Activated T-cell treated with anti-CD3 and anti-CD28 coated beads, Interleukin-2, amount 50 U/mL, for 72 hours (primary cell): ENCODE measurements at regions not wholly inside any gene's neighbourhood (a gene's known extent, or its start where the extent isn't known, plus 50 kb on each side); places are given as distances from the start of the nearest gene placed in this dataset.
"Not testable (repeated sequence)": the region's sequence is repeated elsewhere in the genome, so short reads cannot be mapped to it uniquely, and the experiment has no call there.

Experiments used
- ATAC-seq, 2 donors: fragments of 150-1000 bp; cut with Tn5 transposase; replicated peaks in 1 of 2; 2 replicates each; pipeline ENCODE4 v1.10.0; 2021; ENCODE audit warnings: moderate library complexity in 2 of 2, mild to moderate bottlenecking in 1 of 2
- DNase-seq, 2 donors: peaks; one replicate each; pipeline ENCODE4 v3.0.0; 2021 to 2022; ENCODE audit warnings: mixed read lengths in 1 of 2
- H3K27ac Mint-ChIP-seq: one replicate; pipeline ENCODE4 v1.8.0; 2022; ENCODE audit warnings: mild to moderate bottlenecking, moderate library complexity, mixed read lengths
- H3K27me3 Mint-ChIP-seq: one replicate; pipeline ENCODE4 v1.8.0; 2022; ENCODE audit warnings: low read depth, mixed read lengths
- H3K36me3 Mint-ChIP-seq, 2 donors: one replicate each; pipeline ENCODE4 v1.8.0; 2022; ENCODE audit warnings: mixed read lengths in 2 of 2, mild to moderate bottlenecking in 1 of 2; ENCODE audit not compliant: insufficient read depth in 2 of 2
- H3K4me1 Mint-ChIP-seq: one replicate; pipeline ENCODE4 v1.8.0; 2022; ENCODE audit warnings: low read depth, mixed read lengths
- H3K4me3 Mint-ChIP-seq, 2 donors: one replicate each; pipeline ENCODE4 v1.8.0; 2022; ENCODE audit warnings: mild to moderate bottlenecking in 2 of 2, mixed read lengths in 2 of 2, moderate library complexity in 2 of 2
- H3K9me3 Mint-ChIP-seq, 2 donors: one replicate each; pipeline ENCODE4 v1.8.0; 2022; ENCODE audit warnings: mixed read lengths in 2 of 2

DNA sequence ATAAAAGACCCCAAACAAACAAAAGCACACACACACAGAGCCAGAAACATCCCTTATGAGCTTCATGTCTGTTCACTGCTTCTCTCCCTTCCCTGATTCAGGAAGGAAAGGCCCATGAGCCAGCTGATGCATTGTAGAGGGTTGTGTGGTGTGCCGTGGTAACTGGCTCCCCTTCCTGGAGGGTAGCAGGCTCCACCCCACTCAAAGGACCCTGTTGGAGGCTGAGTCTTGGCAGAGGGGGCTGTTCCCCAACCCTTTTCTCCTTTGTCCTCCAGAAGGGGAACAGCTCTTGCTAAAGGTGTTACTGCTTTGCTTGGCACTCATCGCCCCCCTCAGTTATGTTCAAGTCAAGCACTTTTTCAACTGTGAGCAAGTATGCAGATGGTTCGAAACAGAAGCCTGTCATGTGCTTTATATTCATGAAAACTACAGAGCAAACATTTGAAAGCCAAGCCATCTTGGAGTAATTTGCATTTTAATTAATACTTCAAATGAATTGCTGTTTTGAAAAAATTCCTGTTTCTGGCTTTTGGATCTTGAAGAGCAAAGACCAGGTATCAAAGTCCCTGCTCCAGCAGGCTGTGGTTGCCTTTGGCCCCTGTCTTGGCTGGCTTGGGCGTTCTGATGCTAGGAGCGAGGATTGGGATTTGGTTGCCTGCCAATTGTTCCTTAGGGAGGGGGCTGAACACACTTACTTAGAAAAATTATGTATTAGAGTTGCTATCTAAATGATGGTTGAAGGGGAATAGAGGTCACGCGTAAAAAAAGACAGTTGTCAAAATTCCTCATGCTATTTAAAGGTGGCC is 267.8 kb downstream of the TSN start:
- DNase-seq (no peak), ATAC-seq (no peak)
- Mint-ChIP-seq H3K27ac (no peak overlapping the region), H3K4me3 (no peak overlapping the region), H3K9me3 (no peaks in the 10 kb centered on the region), H3K27me3 (peaks cover 9% of the 10 kb centered on the region), H3K36me3 (no peaks in the 10 kb centered on the region), H3K4me1 (no peaks in the 10 kb centered on the region)

DNA sequence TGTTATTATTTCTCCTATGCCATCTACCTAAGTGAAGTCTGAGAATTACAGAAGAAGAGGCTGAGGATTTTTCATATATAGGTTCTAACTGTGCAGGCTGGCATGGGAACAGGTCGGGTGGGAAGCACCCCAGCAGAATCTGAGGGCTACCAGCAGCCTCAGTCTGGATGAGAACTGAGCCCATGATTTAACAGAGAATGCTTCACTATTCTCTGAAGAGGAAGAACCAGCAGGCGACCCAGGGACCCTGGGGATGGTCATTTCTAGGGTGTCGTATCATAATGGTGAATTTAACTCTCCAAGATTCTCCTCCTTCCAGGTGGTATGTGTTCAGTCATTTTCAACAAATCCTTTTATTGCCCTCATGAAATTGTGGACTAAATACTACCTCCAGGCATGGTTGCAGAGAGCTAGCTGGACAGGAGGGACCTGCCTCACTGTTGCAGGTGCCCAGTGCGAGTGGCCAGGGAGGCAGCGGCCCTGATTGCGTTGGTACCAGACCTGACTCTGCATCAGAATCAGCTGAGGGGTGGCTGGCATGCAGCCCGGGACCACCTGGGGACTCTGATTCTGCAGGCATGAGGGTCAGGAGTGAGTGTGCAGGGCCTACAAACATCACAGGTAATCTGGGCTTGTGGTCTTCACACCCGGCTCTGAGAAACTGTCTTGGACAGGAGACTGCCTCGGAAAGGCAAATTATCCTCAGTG is 272.2 kb downstream of the TSN start:
- Mint-ChIP-seq H3K9me3 (no peaks in the 10 kb centered on the region), H3K27ac (no peak overlapping the region), H3K27me3 (no peaks in the 10 kb centered on the region), H3K4me1 (no peaks in the 10 kb centered on the region), H3K4me3 (no peak overlapping the region), H3K36me3 (no peaks in the 10 kb centered on the region)
- DNase-seq = no peak
- ATAC-seq = no peak

DNA sequence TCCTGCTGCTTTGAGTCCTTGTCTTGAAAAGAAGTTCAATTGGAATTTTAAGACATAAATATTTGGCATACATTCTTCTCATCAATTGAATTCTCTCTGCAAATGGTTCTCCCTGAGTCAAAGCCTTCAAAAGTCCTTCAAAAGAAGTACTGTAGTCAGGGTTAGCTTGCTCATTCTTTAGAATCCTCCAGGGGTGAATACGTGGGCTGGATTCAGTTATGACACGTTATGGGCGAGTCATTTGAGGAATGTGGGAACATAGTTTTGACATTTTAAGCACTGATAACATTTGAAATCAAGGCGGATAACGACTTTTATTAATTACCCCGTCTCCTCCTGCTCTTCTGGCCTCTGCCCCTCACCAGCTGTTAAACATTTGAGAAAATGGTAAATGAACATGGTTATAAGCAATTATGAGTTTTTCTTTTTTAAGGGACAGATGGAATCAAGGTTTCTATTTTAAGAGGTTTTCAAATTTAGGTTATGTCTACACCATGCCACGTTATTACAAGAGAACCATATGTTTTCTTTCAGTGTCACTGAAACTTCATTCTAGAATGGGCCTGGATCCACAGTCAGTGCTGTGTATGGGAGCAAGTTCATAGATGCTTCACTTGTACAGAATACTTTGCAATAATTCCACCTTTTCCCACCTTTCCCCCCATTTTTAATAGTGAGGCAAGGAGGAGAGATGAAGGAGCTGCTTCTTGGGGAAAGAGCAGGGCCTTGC is 273.1 kb downstream of the TSN start:
- H3K9me3 Mint-ChIP-seq = no peaks in the 10 kb centered on the region
- H3K4me3 Mint-ChIP-seq = no peak overlapping the region
- DNase-seq (no peak), ATAC-seq (no peak)
- H3K36me3 Mint-ChIP-seq = no peaks in the 10 kb centered on the region
- no peaks in the 10 kb centered on the region for H3K27me3 Mint-ChIP-seq
- H3K4me1 Mint-ChIP-seq = no peaks in the 10 kb centered on the region
- no peak overlapping the region for H3K27ac Mint-ChIP-seq

DNA sequence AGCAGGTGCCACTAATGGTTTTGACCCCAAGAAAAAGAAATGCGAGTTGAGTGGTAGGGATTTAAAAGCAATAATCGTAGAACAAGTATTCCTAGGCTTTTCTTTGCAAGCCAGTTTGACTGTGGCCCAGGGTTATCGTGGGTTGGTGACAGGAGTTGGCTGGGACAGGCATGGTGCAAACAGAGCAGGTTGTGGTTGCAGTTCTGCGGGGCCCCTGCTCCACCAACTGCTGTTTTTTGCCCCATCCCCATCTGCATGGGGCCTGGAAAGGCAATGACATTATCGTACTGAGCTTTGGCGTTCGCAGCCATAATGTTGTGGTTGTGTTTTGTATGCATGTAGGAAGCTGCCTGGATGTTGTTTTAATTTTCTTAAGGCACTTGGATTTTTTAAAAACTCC is 274.0 kb downstream of the TSN start:
- H3K27ac Mint-ChIP-seq = no peak overlapping the region
- no peak overlapping the region for H3K4me3 Mint-ChIP-seq
- H3K27me3 Mint-ChIP-seq = no peaks in the 10 kb centered on the region
- no peak for DNase-seq
- H3K36me3 Mint-ChIP-seq = no peaks in the 10 kb centered on the region
- no peaks in the 10 kb centered on the region for H3K9me3 Mint-ChIP-seq
- ATAC-seq = no peak
- no peaks in the 10 kb centered on the region for H3K4me1 Mint-ChIP-seq

DNA sequence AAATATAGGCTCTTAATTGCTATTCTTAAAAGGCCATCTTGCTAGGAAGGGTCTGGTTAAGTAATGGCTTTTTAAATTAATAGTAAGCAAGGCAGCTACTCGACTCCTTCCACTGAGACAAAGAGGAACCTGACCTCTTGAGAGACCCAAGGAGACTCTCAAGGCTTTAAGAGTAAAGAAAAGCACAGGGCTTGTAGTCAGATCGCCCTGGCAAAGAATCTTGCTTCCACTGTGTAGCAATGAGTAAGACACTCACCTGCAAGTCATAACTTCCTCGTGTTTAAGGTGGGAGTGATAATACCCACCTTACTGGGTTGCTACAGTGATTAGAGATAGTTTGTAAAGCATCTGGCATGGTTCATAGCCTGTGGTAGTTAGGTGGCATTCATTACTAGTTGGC is 274.5 kb downstream of the TSN start:
- ATAC-seq = no peak
- Mint-ChIP-seq H3K9me3 (no peaks in the 10 kb centered on the region), H3K4me3 (no peak overlapping the region)

DNA sequence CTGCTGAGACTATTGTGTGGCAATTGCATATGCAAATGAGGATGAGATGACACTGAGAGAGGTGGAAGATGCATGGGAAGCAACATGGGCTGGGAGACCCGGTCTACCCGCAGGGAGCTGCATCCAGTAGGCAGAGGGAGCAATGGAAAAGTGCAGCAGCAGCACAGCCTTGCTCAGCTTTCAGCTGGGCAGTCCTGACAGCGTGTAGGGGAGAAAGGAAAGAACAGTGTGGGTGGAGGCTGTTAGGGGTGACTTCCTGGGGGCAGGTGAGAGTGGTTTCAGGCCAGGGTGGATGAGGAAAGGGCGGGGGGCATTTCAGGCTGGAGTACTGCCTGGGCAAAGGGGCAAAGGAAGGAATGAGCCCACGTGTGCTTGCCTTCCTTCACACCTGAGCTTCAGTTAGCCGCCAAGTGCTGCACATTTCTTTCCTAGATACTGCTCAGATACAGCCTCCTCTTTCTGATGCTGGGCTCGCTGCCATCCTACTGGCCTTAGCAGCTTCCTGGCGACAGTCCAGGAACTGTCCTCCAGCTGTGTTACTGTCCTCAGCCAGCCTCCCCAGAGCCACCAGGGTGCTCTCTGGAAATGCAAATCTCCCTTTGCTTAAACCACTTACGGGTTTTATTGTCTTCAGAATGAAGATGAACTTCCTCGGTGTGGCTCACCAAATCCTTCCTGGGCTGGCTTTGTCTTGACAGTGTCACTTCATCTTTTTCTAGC is 276.3 kb downstream of the TSN start:
- no peaks in the 10 kb centered on the region for H3K27me3 Mint-ChIP-seq
- no peak overlapping the region for H3K27ac Mint-ChIP-seq
- DNase-seq (no peak), ATAC-seq (no peak)
- H3K4me1 Mint-ChIP-seq = no peaks in the 10 kb centered on the region
- H3K36me3 Mint-ChIP-seq = no peaks in the 10 kb centered on the region
- H3K9me3 Mint-ChIP-seq = no peaks in the 10 kb centered on the region
- no peak overlapping the region for H3K4me3 Mint-ChIP-seq

More for the DNA sequence above, 274.5 kb downstream of the TSN start:
- DNase-seq = no peak
- Mint-ChIP-seq H3K27me3 (no peaks in the 10 kb centered on the region), H3K36me3 (no peaks in the 10 kb centered on the region), H3K27ac (no peak overlapping the region), H3K4me1 (no peaks in the 10 kb centered on the region)

DNA sequence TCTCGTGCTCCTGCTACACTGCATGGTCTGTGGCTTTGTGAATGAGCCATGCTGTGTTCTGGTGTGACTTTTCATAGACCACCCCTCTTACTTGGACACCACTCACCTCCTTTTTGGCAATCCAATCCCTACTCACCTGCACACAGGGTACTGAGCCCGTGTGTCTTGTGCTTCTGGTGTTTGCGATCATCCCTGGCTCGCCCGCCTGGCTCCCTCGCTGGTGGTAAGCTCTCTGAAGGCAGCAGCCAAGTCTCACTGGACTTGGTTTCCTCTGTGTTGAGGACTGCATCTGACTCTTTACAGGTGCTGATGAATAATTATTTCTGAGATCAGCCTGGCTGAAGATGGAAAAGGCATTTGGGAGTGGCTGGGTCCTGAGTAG is 276.8 kb downstream of the TSN start:
- Mint-ChIP-seq H3K4me3 (no peak overlapping the region), H3K36me3 (no peaks in the 10 kb centered on the region), H3K9me3 (no peaks in the 10 kb centered on the region), H3K27me3 (no peaks in the 10 kb centered on the region), H3K27ac (no peak overlapping the region), H3K4me1 (no peaks in the 10 kb centered on the region)
- no peak for DNase-seq
- ATAC-seq = no peak

DNA sequence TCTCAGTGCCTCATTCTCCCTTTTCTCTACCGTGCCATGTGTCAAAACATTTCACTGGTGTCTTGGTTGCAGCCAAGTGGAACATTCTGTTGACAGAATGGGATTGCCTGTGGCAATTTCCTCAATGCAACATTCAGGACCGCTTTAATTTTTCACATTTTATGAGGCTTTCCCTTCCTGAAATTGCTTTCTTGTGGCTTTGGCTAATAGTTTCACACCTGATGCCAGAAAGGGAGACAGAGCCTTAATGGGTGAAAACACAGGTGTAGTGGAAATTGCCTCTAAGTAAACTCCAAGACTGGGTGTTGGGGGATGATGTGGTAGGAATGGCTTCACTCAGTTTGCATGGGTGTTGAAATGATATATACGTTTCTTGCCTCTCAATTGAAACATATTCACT is 278.3 kb downstream of the TSN start:
- H3K27me3 Mint-ChIP-seq = no peaks in the 10 kb centered on the region
- no peaks in the 10 kb centered on the region for H3K9me3 Mint-ChIP-seq
- H3K4me3 Mint-ChIP-seq = no peak overlapping the region
- no peaks in the 10 kb centered on the region for H3K36me3 Mint-ChIP-seq
- DNase-seq (no peak), ATAC-seq (no peak)
- H3K27ac Mint-ChIP-seq = no peak overlapping the region
- H3K4me1 Mint-ChIP-seq = no peaks in the 10 kb centered on the region

DNA sequence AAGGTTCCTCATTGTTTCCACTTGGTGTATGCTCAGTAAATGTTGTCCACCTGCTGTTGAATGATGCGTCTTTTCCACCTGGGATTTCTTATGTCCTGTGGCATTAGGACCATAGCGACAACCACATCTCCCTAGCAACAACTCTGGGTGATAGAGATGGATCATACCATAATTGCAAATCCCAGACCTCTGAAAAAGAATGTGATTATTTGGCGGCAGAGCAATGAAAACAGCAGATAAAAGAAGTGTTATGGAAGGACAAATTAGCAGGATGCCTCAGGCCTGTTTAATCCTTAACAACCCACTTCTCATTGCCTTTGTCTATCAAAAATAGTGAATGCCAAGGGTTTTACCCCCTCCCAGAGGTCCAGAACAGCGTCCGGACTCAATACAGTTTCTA is 278.9 kb downstream of the TSN start:
- Mint-ChIP-seq H3K9me3 (no peaks in the 10 kb centered on the region), H3K4me3 (no peak overlapping the region), H3K27ac (no peak overlapping the region), H3K4me1 (no peaks in the 10 kb centered on the region), H3K36me3 (peaks cover 0 to 2% of the 10 kb centered on the region in 2 donors), H3K27me3 (no peaks in the 10 kb centered on the region)
- ATAC-seq (no peak), DNase-seq (no peak)

DNA sequence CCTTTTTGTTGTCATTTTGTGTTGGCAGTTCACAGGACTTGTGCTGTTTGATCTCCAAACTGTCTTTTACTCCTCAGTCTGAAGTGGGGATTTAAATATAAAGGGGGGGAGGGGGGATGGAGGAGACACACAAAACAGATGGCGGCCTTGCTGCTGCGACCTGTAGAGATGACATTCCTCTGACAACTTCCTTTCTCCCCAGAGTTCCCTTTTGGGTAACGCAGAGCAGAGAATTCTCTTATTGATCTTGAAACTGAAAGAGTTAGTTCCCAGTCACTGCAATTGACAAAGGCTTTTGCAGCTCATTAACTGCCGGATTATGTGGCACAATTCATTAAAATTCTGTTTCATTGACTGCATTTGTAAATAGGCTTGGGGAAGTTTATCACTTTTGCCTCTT is 279.3 kb downstream of the TSN start:
- no peak overlapping the region for H3K27ac Mint-ChIP-seq
- ATAC-seq = no peak
- DNase-seq = no peak
- no peak overlapping the region for H3K4me3 Mint-ChIP-seq
- no peaks in the 10 kb centered on the region for H3K4me1 Mint-ChIP-seq
- no peaks in the 10 kb centered on the region for H3K27me3 Mint-ChIP-seq
- no peaks in the 10 kb centered on the region for H3K9me3 Mint-ChIP-seq
- H3K36me3 Mint-ChIP-seq = peaks cover 0 to 2% of the 10 kb centered on the region in 2 donors

DNA sequence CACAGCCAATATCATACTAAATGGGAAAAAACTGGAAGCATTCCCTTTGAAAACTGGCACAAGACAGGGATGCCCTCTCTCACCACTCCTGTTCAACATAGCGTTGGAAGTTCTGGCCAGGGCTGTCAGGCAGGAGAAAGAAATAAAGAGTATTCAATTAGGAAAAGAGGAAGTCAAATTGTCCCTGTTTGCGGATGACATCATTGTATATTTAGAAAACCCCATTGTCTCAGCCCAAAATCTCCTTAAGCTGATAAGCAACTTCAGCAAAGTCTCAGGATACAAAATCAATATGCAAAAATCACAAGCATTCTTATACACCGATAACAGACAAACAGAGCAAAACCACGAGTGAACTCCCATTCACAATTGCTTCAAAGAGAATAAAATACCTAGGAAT is 283.4 kb downstream of the TSN start:
- H3K4me3 Mint-ChIP-seq, H3K4me1 Mint-ChIP-seq, DNase-seq, H3K27me3 Mint-ChIP-seq, ATAC-seq, H3K9me3 Mint-ChIP-seq, H3K27ac Mint-ChIP-seq, H3K36me3 Mint-ChIP-seq: not testable (repeated sequence)

DNA sequence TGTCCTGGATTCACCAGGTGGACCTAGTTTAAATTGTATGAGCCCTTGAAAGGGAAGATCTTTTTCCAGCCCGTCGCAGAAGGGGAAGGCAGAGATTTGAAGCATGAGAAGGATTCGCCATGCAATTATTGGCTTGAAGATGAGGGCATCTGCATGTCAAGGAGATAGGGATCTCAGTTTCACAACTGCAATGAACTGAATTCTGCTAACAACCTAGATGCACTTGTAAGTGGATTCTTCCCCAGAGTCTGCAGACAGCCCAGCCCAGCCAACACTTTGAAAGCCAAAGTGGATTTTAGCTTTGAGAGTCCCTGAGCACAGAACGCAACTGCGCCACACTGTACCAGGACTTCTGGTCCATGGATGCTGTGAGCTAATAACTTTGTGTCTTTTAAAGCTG is 286.0 kb downstream of the TSN start:
- ATAC-seq = no peak
- no peaks in the 10 kb centered on the region for H3K9me3 Mint-ChIP-seq
- H3K27me3 Mint-ChIP-seq = no peaks in the 10 kb centered on the region
- H3K4me3 Mint-ChIP-seq = no peak overlapping the region
- no peak overlapping the region for H3K27ac Mint-ChIP-seq
- H3K4me1 Mint-ChIP-seq = no peaks in the 10 kb centered on the region
- no peak for DNase-seq
- H3K36me3 Mint-ChIP-seq = peaks cover 0 to 2% of the 10 kb centered on the region in 2 donors

DNA sequence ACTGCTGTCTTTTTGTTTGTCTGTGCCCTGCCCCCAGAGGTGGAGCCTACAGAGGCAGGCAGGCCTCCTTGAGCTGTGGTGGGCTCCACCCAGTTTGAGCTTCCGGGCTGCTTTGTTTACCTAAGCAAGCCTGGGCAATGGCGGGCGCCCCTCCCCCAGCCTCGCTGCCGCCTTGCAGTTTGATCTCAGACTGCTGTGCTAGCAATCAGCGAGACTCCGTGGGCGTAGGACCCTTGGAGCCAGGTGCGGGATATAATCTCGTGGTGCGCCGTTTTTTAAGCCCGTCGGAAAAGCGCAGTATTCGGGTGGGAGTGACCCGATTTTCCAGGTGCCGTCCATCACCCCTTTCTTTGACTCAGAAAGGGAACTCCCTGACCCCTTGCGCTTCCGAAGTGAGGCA is 296.2 kb downstream of the TSN start:
- not testable (repeated sequence) for H3K4me3 Mint-ChIP-seq, DNase-seq, H3K36me3 Mint-ChIP-seq, H3K9me3 Mint-ChIP-seq, H3K27me3 Mint-ChIP-seq, H3K27ac Mint-ChIP-seq, H3K4me1 Mint-ChIP-seq, ATAC-seq
